Epithelial cell of esophagus (primary cell): ENCODE measurements at regions not wholly inside any gene's neighbourhood (a gene's known extent, or its start where the extent isn't known, plus 50 kb on each side); places are given as distances from the start of the nearest gene placed in this dataset.
A peak's percentile ranks its signal among the peaks of the same experiment; 100 is the strongest.
"Not testable (repeated sequence)": the region's sequence is repeated elsewhere in the genome, so short reads cannot be mapped to it uniquely, and the experiment has no call there.

Experiments
- DNase-seq: peaks from one replicate; pipeline ENCODE4 v3.0.0; 2010; ENCODE audit warnings: low read depth
- H3K4me3 ChIP-seq: 2 replicates; pipeline ENCODE4 v1.5.1; 2011; ENCODE audit warnings: mild to moderate bottlenecking, low read length, control low read depth
- CTCF ChIP-seq: IDR thresholded peaks from 2 replicates; pipeline ENCODE4 v1.5.1; 2011; ENCODE audit warnings: low read depth, mild to moderate bottlenecking, low read length, control low read depth, inconsistent platforms; ENCODE audit not compliant: insufficient read depth; ENCODE audit errors: missing control alignments

- peak; percentile 58 for DNase-seq
- no peak overlapping the region for H3K4me3 ChIP-seq
- peak; percentile 76 for TF ChIP-seq CTCF
Measured at GRCh38 chr17:65294181-65294719, 157.1 kb downstream of the RGS9 start.

- H3K4me3 ChIP-seq: no peak overlapping the region
- no peak for TF ChIP-seq CTCF
- DNase-seq: no peak
Measured at GRCh38 chr17:65293584-65294180, 156.5 kb downstream of the RGS9 start.

GRCh38 chr17:65292430-65292829 lies 155.3 kb downstream of the RGS9 start:
- no peak for DNase-seq
- H3K4me3 ChIP-seq: no peak overlapping the region

GRCh38 chr17:65291301-65291700 lies 154.1 kb downstream of the RGS9 start:
- not testable (repeated sequence) for H3K4me3 ChIP-seq, DNase-seq

More at GRCh38 chr17:65292430-65292829, 155.3 kb downstream of the RGS9 start:
- no peak for TF ChIP-seq CTCF

GRCh38 chr17:65290616-65291015 lies 153.4 kb downstream of the RGS9 start:
- no peak for TF ChIP-seq CTCF
- no peak for DNase-seq
- H3K4me3 ChIP-seq: no peak overlapping the region

- no peak for TF ChIP-seq CTCF
- H3K4me3 ChIP-seq: no peak overlapping the region
- no peak for DNase-seq
Measured at GRCh38 chr17:65290056-65290455, 152.9 kb downstream of the RGS9 start.

GRCh38 chr17:65287040-65287439 lies 149.9 kb downstream of the RGS9 start:
- TF ChIP-seq CTCF: no peak
- no peak overlapping the region for H3K4me3 ChIP-seq
- DNase-seq: no peak
